ENCODE measurements at regions not wholly inside any gene's neighbourhood (a gene's known extent, or its start where the extent isn't known, plus 50 kb on each side); places are given as distances from the start of the nearest gene placed in this dataset.

DNA sequence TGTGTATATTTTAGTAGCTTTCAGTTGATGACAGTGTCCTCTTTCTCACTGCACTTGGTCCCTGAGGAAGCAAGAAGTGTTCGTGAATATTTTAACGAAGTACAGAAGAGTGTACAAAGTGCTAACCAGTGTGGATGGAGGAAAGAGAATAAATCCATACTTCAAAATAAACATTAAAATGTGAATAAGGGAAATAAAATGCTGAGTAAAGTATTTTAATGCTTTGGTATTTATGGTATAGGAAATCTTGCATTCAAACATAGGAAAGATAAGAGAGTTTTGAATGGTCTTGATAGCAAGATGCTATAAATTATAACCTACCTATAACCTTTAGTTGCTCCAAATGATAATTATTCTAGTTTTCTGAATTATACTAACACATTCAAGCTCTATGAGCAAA is 493.4 kb upstream of the EYS start:
- Histone ChIP-seq H3K36me3 (no peaks in the 10 kb centered on the region), H3K4me1 (ENCODE audit: control insufficient read depth in 1 of 2, low read depth in 2 of 2) (no peaks in the 10 kb centered on the region), H3K9me3 (no peaks in the 10 kb centered on the region), H3K27ac (no peak overlapping the region), H3K27me3 (replicated peaks; ENCODE audit: insufficient read depth) (no peaks in the 10 kb centered on the region), H3K4me3 (no peak overlapping the region)
- ATAC-seq (ENCODE audit: insufficient number of reproducible peaks, low FRiP score, low read depth) (no peak), DNase-seq (ENCODE audit: low spot score) (no peak)
- TF ChIP-seq, protein P1, sequence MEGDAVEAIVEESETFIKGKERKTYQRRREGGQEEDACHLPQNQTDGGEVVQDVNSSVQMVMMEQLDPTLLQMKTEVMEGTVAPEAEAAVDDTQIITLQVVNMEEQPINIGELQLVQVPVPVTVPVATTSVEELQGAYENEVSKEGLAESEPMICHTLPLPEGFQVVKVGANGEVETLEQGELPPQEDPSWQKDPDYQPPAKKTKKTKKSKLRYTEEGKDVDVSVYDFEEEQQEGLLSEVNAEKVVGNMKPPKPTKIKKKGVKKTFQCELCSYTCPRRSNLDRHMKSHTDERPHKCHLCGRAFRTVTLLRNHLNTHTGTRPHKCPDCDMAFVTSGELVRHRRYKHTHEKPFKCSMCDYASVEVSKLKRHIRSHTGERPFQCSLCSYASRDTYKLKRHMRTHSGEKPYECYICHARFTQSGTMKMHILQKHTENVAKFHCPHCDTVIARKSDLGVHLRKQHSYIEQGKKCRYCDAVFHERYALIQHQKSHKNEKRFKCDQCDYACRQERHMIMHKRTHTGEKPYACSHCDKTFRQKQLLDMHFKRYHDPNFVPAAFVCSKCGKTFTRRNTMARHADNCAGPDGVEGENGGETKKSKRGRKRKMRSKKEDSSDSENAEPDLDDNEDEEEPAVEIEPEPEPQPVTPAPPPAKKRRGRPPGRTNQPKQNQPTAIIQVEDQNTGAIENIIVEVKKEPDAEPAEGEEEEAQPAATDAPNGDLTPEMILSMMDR (IDR thresholded peaks at IDR 0.05): no peak

DNA sequence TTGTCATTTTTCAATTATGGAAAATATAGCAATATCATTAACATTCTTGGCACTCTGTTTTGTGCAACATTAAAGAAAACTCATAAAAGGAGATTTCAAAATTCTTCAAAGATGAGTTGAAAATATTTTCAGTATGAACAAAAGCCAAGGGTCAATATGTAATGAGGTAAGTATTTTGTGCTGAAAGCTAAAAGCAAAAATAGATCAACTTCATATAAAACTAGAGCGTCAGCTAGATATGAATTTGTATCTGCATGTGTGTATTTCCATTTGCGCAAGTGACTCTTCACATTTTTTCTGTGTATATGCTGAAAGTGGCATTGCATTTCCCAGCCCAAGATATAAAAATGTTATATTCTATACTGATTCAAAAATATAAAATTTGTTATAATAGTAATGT is 492.1 kb upstream of the EYS start:
- no peak for DNase-seq (ENCODE audit: low spot score)
- no peak overlapping the region for H3K4me3 ChIP-seq

DNA sequence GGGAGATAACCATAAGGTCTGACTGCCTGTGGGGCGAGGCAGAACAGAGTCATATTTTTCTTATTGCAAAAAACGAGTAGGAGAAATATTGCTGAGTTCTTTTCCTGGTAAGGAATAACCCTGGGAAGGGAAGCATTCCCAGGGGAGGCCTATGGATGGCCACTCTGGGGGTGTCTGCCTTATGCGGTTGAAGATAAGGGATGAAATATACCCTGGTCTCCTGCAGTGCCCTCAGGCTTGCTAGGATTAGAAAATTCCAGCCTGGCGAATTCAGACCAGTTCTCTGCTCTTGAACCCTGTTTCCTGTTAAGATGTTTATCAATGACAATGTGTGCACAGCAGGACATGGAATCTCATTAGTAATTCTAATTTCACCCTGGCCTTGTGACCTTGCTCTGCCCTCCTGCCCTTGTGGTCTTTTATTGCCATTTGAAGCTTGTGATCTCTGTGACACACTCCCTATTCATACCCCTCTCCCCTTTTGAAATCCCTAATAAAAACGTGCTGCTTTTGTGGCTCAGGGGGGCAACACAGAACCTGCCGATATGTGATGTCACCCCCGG is 491.1 kb upstream of the EYS start:
- no peaks in the 10 kb centered on the region for H3K27me3 ChIP-seq (replicated peaks; ENCODE audit: insufficient read depth)
- TF ChIP-seq, protein P1 (IDR thresholded peaks at IDR 0.05): no peak
- no peak overlapping the region for H3K4me3 ChIP-seq
- no peaks in the 10 kb centered on the region for H3K9me3 ChIP-seq
- DNase-seq (ENCODE audit: low spot score) (no peak), ATAC-seq (ENCODE audit: insufficient number of reproducible peaks, low FRiP score, low read depth) (no peak)
- H3K36me3 ChIP-seq: no peaks in the 10 kb centered on the region
- H3K4me1 ChIP-seq (ENCODE audit: control insufficient read depth in 1 of 2, low read depth in 2 of 2): no peaks in the 10 kb centered on the region
- H3K27ac ChIP-seq: no peak overlapping the region

More for the DNA sequence above, 492.1 kb upstream of the EYS start:
- Histone ChIP-seq H3K4me1 (ENCODE audit: control insufficient read depth in 1 of 2, low read depth in 2 of 2) (no peaks in the 10 kb centered on the region), H3K27me3 (replicated peaks; ENCODE audit: insufficient read depth) (no peaks in the 10 kb centered on the region), H3K27ac (no peak overlapping the region), H3K36me3 (no peaks in the 10 kb centered on the region), H3K9me3 (no peaks in the 10 kb centered on the region)
- no peak for ATAC-seq (ENCODE audit: insufficient number of reproducible peaks, low FRiP score, low read depth)
- TF ChIP-seq, protein P1 (IDR thresholded peaks at IDR 0.05): no peak

- Histone ChIP-seq H3K27me3 (replicated peaks; ENCODE audit: insufficient read depth) (no peaks in the 10 kb centered on the region), H3K4me1 (ENCODE audit: control insufficient read depth in 1 of 2, low read depth in 2 of 2) (no peaks in the 10 kb centered on the region), H3K4me3 (no peak overlapping the region), H3K27ac (no peak overlapping the region), H3K9me3 (no peaks in the 10 kb centered on the region), H3K36me3 (no peaks in the 10 kb centered on the region)
- DNase-seq (ENCODE audit: low spot score) (no peak), ATAC-seq (ENCODE audit: insufficient number of reproducible peaks, low FRiP score, low read depth) (no peak)
- TF ChIP-seq, protein P1 (IDR thresholded peaks at IDR 0.05): no peak
Measured at GRCh38 chr6:66190858-66191257, 483.8 kb upstream of the EYS start.

DNA sequence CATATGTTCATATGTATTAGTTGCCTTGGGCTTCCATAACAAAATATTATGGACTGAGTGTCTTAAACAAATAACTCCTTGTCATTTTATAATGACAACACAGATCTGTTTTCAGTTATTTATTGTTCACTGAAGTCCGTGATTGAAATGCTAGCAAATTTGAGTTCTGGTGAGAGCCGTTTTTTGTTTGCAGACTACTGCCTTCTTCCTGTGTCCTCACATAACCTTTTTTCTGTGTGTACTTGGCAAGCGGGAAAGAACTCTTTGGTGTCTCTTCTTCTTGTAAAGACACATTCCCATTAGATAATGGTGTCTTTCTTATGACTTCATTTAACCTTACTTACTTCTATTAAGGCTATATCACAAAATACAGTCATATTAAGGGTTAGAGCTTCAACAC is 482.9 kb upstream of the EYS start:
- Histone ChIP-seq H3K9me3 (no peaks in the 10 kb centered on the region), H3K4me3 (no peak overlapping the region), H3K27ac (no peak overlapping the region), H3K27me3 (replicated peaks; ENCODE audit: insufficient read depth) (no peaks in the 10 kb centered on the region), H3K36me3 (no peaks in the 10 kb centered on the region), H3K4me1 (ENCODE audit: control insufficient read depth in 1 of 2, low read depth in 2 of 2) (no peaks in the 10 kb centered on the region)
- TF ChIP-seq, protein P1 (IDR thresholded peaks at IDR 0.05): no peak
- ATAC-seq (ENCODE audit: insufficient number of reproducible peaks, low FRiP score, low read depth) (no peak), DNase-seq (ENCODE audit: low spot score) (no peak)

Measured in thoracic aorta (tissue), 2 donors.